Fibroblast of the aortic adventitia (primary cell): ENCODE measurements at regions not wholly inside any gene's neighbourhood (a gene's known extent, or its start where the extent isn't known, plus 50 kb on each side); places are given as distances from the start of the nearest gene placed in this dataset.

Source experiments
- DNase-seq: peaks from one replicate; pipeline ENCODE4 v3.0.0-alpha.2; 2010; ENCODE audit warnings: low read depth
- H3K4me3 ChIP-seq: 2 replicates; pipeline ENCODE4 v1.5.1; 2011; ENCODE audit warnings: low read depth, mild to moderate bottlenecking, control low read depth, low read length, moderate library complexity
- TF ChIP-seq, protein P1 (sequence below): IDR thresholded peaks from 2 replicates; pipeline ENCODE4 v1.5.1; 2011; ENCODE audit warnings: mild to moderate bottlenecking, low read length, control low read depth, inconsistent platforms; ENCODE audit not compliant: insufficient read depth

DNA sequence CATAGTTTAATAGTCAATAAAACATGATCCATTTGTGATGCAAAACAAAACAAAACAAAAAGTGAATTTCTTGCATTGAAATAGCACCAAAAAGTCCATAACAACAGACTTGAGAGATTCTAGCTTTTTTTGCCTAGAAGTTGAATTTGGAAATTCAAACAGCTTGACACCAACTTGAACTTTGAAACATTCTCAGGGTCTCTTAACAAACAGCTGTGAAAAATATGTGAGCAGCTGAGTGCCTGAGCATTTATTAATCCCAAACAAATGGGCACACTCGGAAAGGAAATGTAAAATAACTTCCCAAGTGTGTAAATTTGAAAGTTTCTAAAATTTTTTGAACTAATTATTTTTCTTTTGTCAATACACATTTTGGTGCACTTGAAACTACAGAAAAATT is 56.0 kb upstream of the HMHB1 start:
- TF ChIP-seq, protein P1, sequence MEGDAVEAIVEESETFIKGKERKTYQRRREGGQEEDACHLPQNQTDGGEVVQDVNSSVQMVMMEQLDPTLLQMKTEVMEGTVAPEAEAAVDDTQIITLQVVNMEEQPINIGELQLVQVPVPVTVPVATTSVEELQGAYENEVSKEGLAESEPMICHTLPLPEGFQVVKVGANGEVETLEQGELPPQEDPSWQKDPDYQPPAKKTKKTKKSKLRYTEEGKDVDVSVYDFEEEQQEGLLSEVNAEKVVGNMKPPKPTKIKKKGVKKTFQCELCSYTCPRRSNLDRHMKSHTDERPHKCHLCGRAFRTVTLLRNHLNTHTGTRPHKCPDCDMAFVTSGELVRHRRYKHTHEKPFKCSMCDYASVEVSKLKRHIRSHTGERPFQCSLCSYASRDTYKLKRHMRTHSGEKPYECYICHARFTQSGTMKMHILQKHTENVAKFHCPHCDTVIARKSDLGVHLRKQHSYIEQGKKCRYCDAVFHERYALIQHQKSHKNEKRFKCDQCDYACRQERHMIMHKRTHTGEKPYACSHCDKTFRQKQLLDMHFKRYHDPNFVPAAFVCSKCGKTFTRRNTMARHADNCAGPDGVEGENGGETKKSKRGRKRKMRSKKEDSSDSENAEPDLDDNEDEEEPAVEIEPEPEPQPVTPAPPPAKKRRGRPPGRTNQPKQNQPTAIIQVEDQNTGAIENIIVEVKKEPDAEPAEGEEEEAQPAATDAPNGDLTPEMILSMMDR: no peak
- DNase-seq: no peak
- H3K4me3 ChIP-seq: no peak overlapping the region

GRCh38 chr5:143752165-143752850 is 59.7 kb upstream of the HMHB1 start:
- no peak overlapping the region for H3K4me3 ChIP-seq
- TF ChIP-seq, protein P1: no peak
- DNase-seq: no peak

DNA sequence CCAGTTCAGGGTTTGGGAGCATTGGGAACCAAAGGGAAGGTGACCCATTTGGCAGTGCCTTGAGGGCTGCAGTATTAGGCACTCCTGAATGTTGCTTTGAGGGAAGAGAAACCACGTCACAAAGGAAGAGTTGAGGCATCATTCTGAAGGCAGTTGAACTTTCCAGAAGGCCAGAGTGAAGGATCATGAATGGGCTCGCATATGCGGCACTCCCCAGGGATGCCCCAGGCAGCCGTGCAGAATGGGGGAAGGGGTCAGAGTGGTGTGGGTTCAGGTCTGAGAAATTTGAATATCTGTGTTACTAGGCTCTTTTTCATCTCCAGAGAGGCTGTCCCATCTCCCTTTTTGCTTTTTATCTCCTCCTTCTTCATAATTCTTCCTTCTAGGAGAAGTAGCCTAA is 60.6 kb upstream of the HMHB1 start:
- TF ChIP-seq, protein P1: no peak
- no peak for DNase-seq
- no peak overlapping the region for H3K4me3 ChIP-seq

- DNase-seq: peak; percentile 30
- TF ChIP-seq, protein P1: no peak
- no peak overlapping the region for H3K4me3 ChIP-seq
Measured at GRCh38 chr5:143749581-143750205, 62.3 kb upstream of the HMHB1 start.

DNA sequence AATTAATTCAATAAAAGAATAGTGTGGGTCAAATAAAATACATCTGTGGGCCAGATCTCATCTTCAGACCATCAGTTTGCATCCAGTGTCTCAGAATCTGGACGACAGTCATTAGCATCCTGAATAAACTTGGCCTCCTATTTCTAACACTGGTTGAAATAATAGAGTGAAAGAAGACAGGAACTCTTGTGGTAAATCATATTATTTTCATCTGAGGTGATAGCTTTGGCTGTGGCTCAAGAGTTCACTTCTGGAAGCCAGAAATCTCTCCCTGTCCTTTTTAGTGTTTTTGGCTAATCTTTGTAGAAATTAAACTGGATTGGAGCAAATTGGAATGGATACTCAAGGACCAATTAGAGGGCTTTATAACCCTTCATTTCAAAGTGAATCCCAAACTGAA is 63.4 kb upstream of the HMHB1 start:
- no peak for DNase-seq
- TF ChIP-seq, protein P1: no peak
- H3K4me3 ChIP-seq: no peak overlapping the region

DNA sequence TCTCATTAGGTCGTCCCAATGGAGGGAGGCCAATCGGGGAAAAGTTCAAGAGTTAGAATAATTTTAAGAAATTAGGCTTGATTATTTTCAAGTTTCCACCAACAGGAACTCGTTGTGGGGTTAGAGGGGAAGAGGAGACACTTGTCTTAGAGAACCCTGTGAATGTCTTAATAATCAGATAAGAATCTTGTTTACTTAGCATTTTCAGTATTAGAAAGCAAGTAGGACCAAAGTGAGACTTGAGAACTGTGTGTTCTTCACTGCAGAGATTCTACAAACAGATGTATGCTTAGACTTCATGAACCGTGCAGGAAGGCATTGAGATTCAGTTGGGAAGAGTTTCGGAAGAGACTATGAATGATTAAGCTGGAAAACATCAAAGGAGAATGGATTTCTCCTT is 69.0 kb upstream of the HMHB1 start:
- no peak for DNase-seq
- no peak overlapping the region for H3K4me3 ChIP-seq
- TF ChIP-seq, protein P1: no peak
